RWPE2 (cell line): ENCODE measurements at regions not wholly inside any gene's neighbourhood (a gene's known extent, or its start where the extent isn't known, plus 50 kb on each side); places are given as distances from the start of the nearest gene placed in this dataset.

Experiments used
- ATAC-seq: fragments of 200-7000 bp; cut with Tn5 transposase; 3 replicates; pipeline ENCODE4 v1.9.1; 2021; ENCODE audit warnings: low read depth
- DNase-seq: peaks from one replicate; pipeline ENCODE4 v3.0.0-alpha.2; 2020; ENCODE audit warnings: low spot score
- H3K27ac ChIP-seq: fragments of 450-650 bp; 2 replicates; pipeline ENCODE4 v1.5.1; 2017; ENCODE audit warnings: mild to moderate bottlenecking; ENCODE audit not compliant: poor library complexity, severe bottlenecking
- H3K27me3 ChIP-seq: fragments of 250-450 bp; sonication (Bioruptor Pico); 2 replicates; pipeline ENCODE4 v1.5.1; 2021; ENCODE audit warnings: mild to moderate bottlenecking, moderate library complexity; ENCODE audit not compliant: insufficient read depth, poor library complexity, severe bottlenecking
- H3K36me3 ChIP-seq: fragments of 250-450 bp; sonication (Bioruptor Pico); 2 replicates; pipeline ENCODE4 v1.5.1; 2020; ENCODE audit warnings: low read depth, mild to moderate bottlenecking, moderate library complexity
- H3K4me1 ChIP-seq: fragments of 250-450 bp; sonication (Bioruptor Pico); 2 replicates; pipeline ENCODE4 v1.5.1; 2021; ENCODE audit warnings: mild to moderate bottlenecking, moderate library complexity; ENCODE audit not compliant: insufficient read depth, poor library complexity, severe bottlenecking
- H3K4me3 ChIP-seq: fragments of 250-450 bp; sonication (Bioruptor Pico); 2 replicates; pipeline ENCODE4 v1.5.1; 2021; ENCODE audit warnings: mild to moderate bottlenecking, moderate library complexity; ENCODE audit not compliant: severe bottlenecking
- H3K9me3 ChIP-seq: fragments of 250-450 bp; sonication (Bioruptor Pico); 2 replicates; pipeline ENCODE4 v1.5.1; 2021; ENCODE audit warnings: mild to moderate bottlenecking, moderate library complexity; ENCODE audit not compliant: severe bottlenecking
- TF ChIP-seq, protein P1 (sequence below): fragments of 450-650 bp; IDR thresholded peaks from one replicate; pipeline ENCODE4 v1.5.1; 2017; ENCODE audit warnings: mild to moderate bottlenecking, moderate library complexity; ENCODE audit not compliant: poor library complexity, severe bottlenecking

DNA sequence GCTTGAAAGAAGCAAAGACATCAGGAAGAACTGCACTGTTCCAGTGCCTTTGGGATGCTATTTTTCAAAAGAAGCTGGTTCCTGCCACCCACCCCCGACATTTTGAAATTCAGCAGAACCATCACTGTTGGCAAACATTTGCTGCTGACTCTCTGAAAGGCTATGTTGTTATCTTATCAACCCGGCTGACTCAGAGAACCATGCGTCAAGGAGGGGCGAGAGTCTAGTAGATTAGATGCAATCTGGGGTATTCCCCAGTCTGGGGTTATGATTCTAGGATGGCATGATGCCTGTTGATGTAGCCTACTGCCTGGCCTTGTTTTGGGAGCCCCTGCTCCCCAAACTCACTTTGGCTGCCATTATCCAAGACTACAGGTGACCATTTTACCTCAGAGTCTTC lies 267.8 kb upstream of the RUNX1 start:
- H3K9me3 ChIP-seq: no peaks in the 10 kb centered on the region
- TF ChIP-seq, protein P1, sequence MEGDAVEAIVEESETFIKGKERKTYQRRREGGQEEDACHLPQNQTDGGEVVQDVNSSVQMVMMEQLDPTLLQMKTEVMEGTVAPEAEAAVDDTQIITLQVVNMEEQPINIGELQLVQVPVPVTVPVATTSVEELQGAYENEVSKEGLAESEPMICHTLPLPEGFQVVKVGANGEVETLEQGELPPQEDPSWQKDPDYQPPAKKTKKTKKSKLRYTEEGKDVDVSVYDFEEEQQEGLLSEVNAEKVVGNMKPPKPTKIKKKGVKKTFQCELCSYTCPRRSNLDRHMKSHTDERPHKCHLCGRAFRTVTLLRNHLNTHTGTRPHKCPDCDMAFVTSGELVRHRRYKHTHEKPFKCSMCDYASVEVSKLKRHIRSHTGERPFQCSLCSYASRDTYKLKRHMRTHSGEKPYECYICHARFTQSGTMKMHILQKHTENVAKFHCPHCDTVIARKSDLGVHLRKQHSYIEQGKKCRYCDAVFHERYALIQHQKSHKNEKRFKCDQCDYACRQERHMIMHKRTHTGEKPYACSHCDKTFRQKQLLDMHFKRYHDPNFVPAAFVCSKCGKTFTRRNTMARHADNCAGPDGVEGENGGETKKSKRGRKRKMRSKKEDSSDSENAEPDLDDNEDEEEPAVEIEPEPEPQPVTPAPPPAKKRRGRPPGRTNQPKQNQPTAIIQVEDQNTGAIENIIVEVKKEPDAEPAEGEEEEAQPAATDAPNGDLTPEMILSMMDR: no peak
- no peaks in the 10 kb centered on the region for H3K36me3 ChIP-seq
- no peaks in the 10 kb centered on the region for H3K27me3 ChIP-seq
- H3K27ac ChIP-seq: no peak overlapping the region
- no peak overlapping the region for H3K4me3 ChIP-seq
- no peaks in the 10 kb centered on the region for H3K4me1 ChIP-seq
- DNase-seq (no peak), ATAC-seq (no peak)

GRCh38 chr21:35316456-35316855 lies 267.4 kb upstream of the RUNX1 start:
- ATAC-seq: no peak
- no peak for DNase-seq
- H3K36me3 ChIP-seq: no peaks in the 10 kb centered on the region
- H3K27ac ChIP-seq: no peak overlapping the region
- no peaks in the 10 kb centered on the region for H3K4me1 ChIP-seq
- H3K27me3 ChIP-seq: no peaks in the 10 kb centered on the region
- H3K4me3 ChIP-seq: no peak overlapping the region
- H3K9me3 ChIP-seq: no peaks in the 10 kb centered on the region
- TF ChIP-seq, protein P1: no peak

DNA sequence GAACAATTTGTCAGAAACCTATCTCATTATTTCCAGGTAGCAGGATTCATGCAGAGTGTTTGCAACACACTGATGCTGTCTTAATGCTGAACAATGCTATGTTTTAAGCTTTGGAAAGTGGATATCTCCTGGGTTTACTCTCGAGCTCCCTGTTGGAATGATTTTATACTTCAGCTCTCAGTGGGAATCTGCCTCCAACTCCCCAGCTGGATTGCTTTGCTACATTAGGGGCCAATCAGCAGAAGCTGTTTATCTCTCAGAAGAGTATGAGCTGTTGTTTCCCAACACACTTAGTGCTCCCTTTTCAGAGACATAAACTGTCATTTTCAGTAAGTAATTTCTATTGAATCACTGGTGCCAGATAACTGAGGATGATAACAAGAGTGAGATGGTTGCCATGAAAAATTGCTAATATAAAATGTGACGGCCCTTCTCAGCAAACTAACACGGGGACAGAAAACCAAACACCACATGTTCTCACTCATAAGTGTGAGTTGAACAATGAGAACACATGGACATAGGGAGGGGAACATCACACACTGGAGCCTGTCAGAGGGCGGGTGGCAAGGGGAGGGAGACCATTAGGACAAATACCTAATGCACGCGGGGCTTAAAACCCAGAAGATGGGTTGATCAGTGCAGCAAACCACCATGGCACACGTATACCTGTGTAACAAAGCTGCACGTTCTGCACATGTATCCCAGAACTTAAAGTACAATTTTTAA lies 265.9 kb upstream of the RUNX1 start:
- no peaks in the 10 kb centered on the region for H3K4me1 ChIP-seq
- H3K36me3 ChIP-seq: no peaks in the 10 kb centered on the region
- H3K27ac ChIP-seq: no peak overlapping the region
- no peak for DNase-seq
- no peaks in the 10 kb centered on the region for H3K9me3 ChIP-seq
- no peak for ATAC-seq
- TF ChIP-seq, protein P1: no peak
- H3K4me3 ChIP-seq: no peak overlapping the region
- H3K27me3 ChIP-seq: no peaks in the 10 kb centered on the region

- DNase-seq: no peak
- Histone ChIP-seq H3K36me3 (no peaks in the 10 kb centered on the region), H3K4me1 (no peaks in the 10 kb centered on the region), H3K4me3 (no peak overlapping the region), H3K9me3 (no peaks in the 10 kb centered on the region), H3K27ac (no peak overlapping the region), H3K27me3 (no peaks in the 10 kb centered on the region)
- ATAC-seq: no peak
- TF ChIP-seq, protein P1: no peak
These were observed 262.9 kb upstream of the RUNX1 start for GRCh38 chr21:35311985-35312384.

DNA sequence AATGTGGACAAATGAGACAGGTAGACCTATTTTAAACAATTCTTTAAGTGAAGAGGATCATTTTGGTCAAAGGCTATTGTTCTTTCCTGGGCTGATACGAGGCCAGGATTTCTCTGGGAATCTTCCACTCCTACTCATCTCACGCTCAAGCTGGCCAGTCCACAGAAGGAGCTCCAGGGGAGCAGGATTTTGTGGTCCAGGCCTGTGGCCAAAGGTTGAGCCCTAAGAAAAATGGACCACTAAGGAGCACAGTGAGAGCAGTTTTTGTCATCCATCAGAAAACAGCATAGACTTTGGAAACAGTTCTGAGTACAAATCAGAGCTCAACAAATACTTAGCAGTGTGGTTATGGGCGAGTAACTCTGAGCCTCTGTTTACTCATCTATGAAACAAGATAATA lies 260.2 kb upstream of the RUNX1 start:
- no peaks in the 10 kb centered on the region for H3K9me3 ChIP-seq
- no peak overlapping the region for H3K27ac ChIP-seq
- H3K36me3 ChIP-seq: no peaks in the 10 kb centered on the region
- no peaks in the 10 kb centered on the region for H3K4me1 ChIP-seq
- H3K4me3 ChIP-seq: no peak overlapping the region
- ATAC-seq (no peak), DNase-seq (no peak)
- H3K27me3 ChIP-seq: no peaks in the 10 kb centered on the region
- TF ChIP-seq, protein P1: no peak
